ENCODE measurements at regions not wholly inside any gene's neighbourhood (a gene's known extent, or its start where the extent isn't known, plus 50 kb on each side); places are given as distances from the start of the nearest gene placed in this dataset.
"Not testable (repeated sequence)": the region's sequence is repeated elsewhere in the genome, so short reads cannot be mapped to it uniquely, and the experiment has no call there.

GRCh38 chr9:65416948-65417347 is 131.9 kb upstream of the FOXD4L5 start:
- WGBS = 79% methylated on average over 5 of the region's 7 CpGs
- H3K4me1 ChIP-seq (ENCODE audit: control insufficient read depth, insufficient read depth, low read depth, low read length); H4K8ac ChIP-seq (ENCODE audit: low read length); H3K4me2 ChIP-seq (ENCODE audit: low read length, poor library complexity, severe bottlenecking); H2AFZ ChIP-seq (ENCODE audit: low read depth, low read length); H3K27me3 ChIP-seq (ENCODE audit: control insufficient read depth in 1 of 2, insufficient read depth in 1 of 2, low read length in 2 of 2); H2BK12ac ChIP-seq (ENCODE audit: low read length in 2 of 2); H3K18ac ChIP-seq (ENCODE audit: low read depth in 1 of 2, low read length in 2 of 2); H3K9ac ChIP-seq (ENCODE audit: low read length); H4K91ac ChIP-seq (ENCODE audit: low read length); H3K36me3 ChIP-seq (ENCODE audit: control insufficient read depth in 1 of 2, insufficient read depth in 2 of 2, low read depth in 1 of 2, low read length in 2 of 2); H3K23ac ChIP-seq (ENCODE audit: low read length in 2 of 2); H3K4me3 ChIP-seq (ENCODE audit: insufficient read depth in 1 of 2, low read depth in 1 of 2, low read length in 2 of 2); H2BK15ac ChIP-seq (ENCODE audit: low read depth, poor library complexity, severe bottlenecking); H3K14ac ChIP-seq (ENCODE audit: low read length in 2 of 2); H2AK5ac ChIP-seq (ENCODE audit: low read length, severe bottlenecking); H2BK120ac ChIP-seq (ENCODE audit: low read depth, low read length); H3K79me1 ChIP-seq (replicated peaks; ENCODE audit: low read length, poor library complexity, severe bottlenecking); H3K9me3 ChIP-seq (ENCODE audit: control insufficient read depth, low read length); H3K4ac ChIP-seq (ENCODE audit: low read depth in 1 of 2, low read length in 2 of 2); DNase-seq; H2BK5ac ChIP-seq (ENCODE audit: low read depth, low read length, poor library complexity, severe bottlenecking); H3K27ac ChIP-seq (ENCODE audit: low read length, poor library complexity, severe bottlenecking): not testable (repeated sequence)

DNA sequence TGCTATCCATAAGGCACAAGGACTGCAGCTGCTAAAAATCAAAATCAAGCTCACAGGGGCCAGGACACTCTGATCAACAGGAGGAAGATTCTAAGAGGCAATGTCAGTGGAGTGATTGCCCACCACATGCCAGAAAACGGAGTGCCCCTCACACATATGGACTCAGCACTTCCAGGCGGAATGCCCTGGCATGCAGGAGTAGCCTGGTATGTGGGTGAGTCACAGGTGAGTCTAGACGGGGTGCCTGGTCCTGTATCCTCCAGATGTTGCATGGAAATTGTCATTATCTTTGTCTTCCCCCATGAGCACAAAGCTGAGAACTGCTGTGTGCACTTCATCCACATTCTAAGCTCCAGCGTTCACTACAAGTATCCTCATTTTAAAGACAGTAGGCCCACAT is 129.2 kb upstream of the FOXD4L5 start:
- not testable (repeated sequence) for H2BK12ac ChIP-seq (ENCODE audit: low read length in 2 of 2); H3K4me1 ChIP-seq (ENCODE audit: control insufficient read depth, insufficient read depth, low read depth, low read length); H4K91ac ChIP-seq (ENCODE audit: low read length); H3K27ac ChIP-seq (ENCODE audit: low read length, poor library complexity, severe bottlenecking); H4K8ac ChIP-seq (ENCODE audit: low read length); H2BK5ac ChIP-seq (ENCODE audit: low read depth, low read length, poor library complexity, severe bottlenecking); H3K36me3 ChIP-seq (ENCODE audit: control insufficient read depth in 1 of 2, insufficient read depth in 2 of 2, low read depth in 1 of 2, low read length in 2 of 2); DNase-seq; H3K79me1 ChIP-seq (replicated peaks; ENCODE audit: low read length, poor library complexity, severe bottlenecking); H2AFZ ChIP-seq (ENCODE audit: low read depth, low read length); H3K4me3 ChIP-seq (ENCODE audit: insufficient read depth in 1 of 2, low read depth in 1 of 2, low read length in 2 of 2); H3K18ac ChIP-seq (ENCODE audit: low read depth in 1 of 2, low read length in 2 of 2); H3K27me3 ChIP-seq (ENCODE audit: control insufficient read depth in 1 of 2, insufficient read depth in 1 of 2, low read length in 2 of 2); H3K9ac ChIP-seq (ENCODE audit: low read length); H3K23ac ChIP-seq (ENCODE audit: low read length in 2 of 2); H3K9me3 ChIP-seq (ENCODE audit: control insufficient read depth, low read length); H3K4me2 ChIP-seq (ENCODE audit: low read length, poor library complexity, severe bottlenecking); H2AK5ac ChIP-seq (ENCODE audit: low read length, severe bottlenecking); H2BK120ac ChIP-seq (ENCODE audit: low read depth, low read length); H2BK15ac ChIP-seq (ENCODE audit: low read depth, poor library complexity, severe bottlenecking); H3K14ac ChIP-seq (ENCODE audit: low read length in 2 of 2); H3K4ac ChIP-seq (ENCODE audit: low read depth in 1 of 2, low read length in 2 of 2)
- WGBS = 88% methylated on average over 2 of the region's 4 CpGs

- H3K27me3 ChIP-seq (ENCODE audit: control insufficient read depth in 1 of 2, insufficient read depth in 1 of 2, low read length in 2 of 2); H3K4me1 ChIP-seq (ENCODE audit: control insufficient read depth, insufficient read depth, low read depth, low read length); H3K4ac ChIP-seq (ENCODE audit: low read depth in 1 of 2, low read length in 2 of 2); DNase-seq; H2BK12ac ChIP-seq (ENCODE audit: low read length in 2 of 2); H3K23ac ChIP-seq (ENCODE audit: low read length in 2 of 2); H3K36me3 ChIP-seq (ENCODE audit: control insufficient read depth in 1 of 2, insufficient read depth in 2 of 2, low read depth in 1 of 2, low read length in 2 of 2); H3K4me3 ChIP-seq (ENCODE audit: insufficient read depth in 1 of 2, low read depth in 1 of 2, low read length in 2 of 2); H2AK5ac ChIP-seq (ENCODE audit: low read length, severe bottlenecking); H2BK5ac ChIP-seq (ENCODE audit: low read depth, low read length, poor library complexity, severe bottlenecking); H2AFZ ChIP-seq (ENCODE audit: low read depth, low read length); H2BK120ac ChIP-seq (ENCODE audit: low read depth, low read length); H3K18ac ChIP-seq (ENCODE audit: low read depth in 1 of 2, low read length in 2 of 2); H3K9ac ChIP-seq (ENCODE audit: low read length); H4K91ac ChIP-seq (ENCODE audit: low read length); H4K8ac ChIP-seq (ENCODE audit: low read length); H3K4me2 ChIP-seq (ENCODE audit: low read length, poor library complexity, severe bottlenecking); H3K27ac ChIP-seq (ENCODE audit: low read length, poor library complexity, severe bottlenecking); H3K14ac ChIP-seq (ENCODE audit: low read length in 2 of 2); H2BK15ac ChIP-seq (ENCODE audit: low read depth, poor library complexity, severe bottlenecking); H3K79me1 ChIP-seq (replicated peaks; ENCODE audit: low read length, poor library complexity, severe bottlenecking); H3K9me3 ChIP-seq (ENCODE audit: control insufficient read depth, low read length): not testable (repeated sequence)
- WGBS = 33% methylated on average over 1 of the region's 5 CpGs
These were observed 128.4 kb upstream of the FOXD4L5 start for GRCh38 chr9:65413371-65413770.

GRCh38 chr9:65411901-65412300 is 126.9 kb upstream of the FOXD4L5 start:
- no peak overlapping the region for H3K9ac ChIP-seq (ENCODE audit: low read length)
- H3K23ac ChIP-seq (ENCODE audit: low read length in 2 of 2) = no peak overlapping the region
- 76% methylated on average over 4 of the region's 8 CpGs for WGBS
- no peak overlapping the region for H2BK12ac ChIP-seq (ENCODE audit: low read length in 2 of 2)
- no peak overlapping the region for H4K91ac ChIP-seq (ENCODE audit: low read length)
- no peak overlapping the region for H2AFZ ChIP-seq (ENCODE audit: low read depth, low read length)
- no peak overlapping the region for H3K4ac ChIP-seq (ENCODE audit: low read depth in 1 of 2, low read length in 2 of 2)
- no peak overlapping the region for H3K4me2 ChIP-seq (ENCODE audit: low read length, poor library complexity, severe bottlenecking)
- no peak overlapping the region for H3K27ac ChIP-seq (ENCODE audit: low read length, poor library complexity, severe bottlenecking)
- no peak overlapping the region for H3K4me3 ChIP-seq (ENCODE audit: insufficient read depth in 1 of 2, low read depth in 1 of 2, low read length in 2 of 2)
- H3K18ac ChIP-seq (ENCODE audit: low read depth in 1 of 2, low read length in 2 of 2) = no peak overlapping the region
- no peaks in the 10 kb centered on the region for H3K9me3 ChIP-seq (ENCODE audit: control insufficient read depth, low read length)
- no peaks in the 10 kb centered on the region for H3K79me1 ChIP-seq (replicated peaks; ENCODE audit: low read length, poor library complexity, severe bottlenecking)
- no peak overlapping the region for H2BK5ac ChIP-seq (ENCODE audit: low read depth, low read length, poor library complexity, severe bottlenecking)
- no peak overlapping the region for H2BK15ac ChIP-seq (ENCODE audit: low read depth, poor library complexity, severe bottlenecking)
- H4K8ac ChIP-seq (ENCODE audit: low read length) = no peak overlapping the region
- H3K14ac ChIP-seq (ENCODE audit: low read length in 2 of 2) = no peak overlapping the region
- no peak for DNase-seq
- no peaks in the 10 kb centered on the region for H3K27me3 ChIP-seq (ENCODE audit: control insufficient read depth in 1 of 2, insufficient read depth in 1 of 2, low read length in 2 of 2)
- H3K36me3 ChIP-seq (ENCODE audit: control insufficient read depth in 1 of 2, insufficient read depth in 2 of 2, low read depth in 1 of 2, low read length in 2 of 2) = no peaks in the 10 kb centered on the region
- no peak overlapping the region for H2BK120ac ChIP-seq (ENCODE audit: low read depth, low read length)
- H2AK5ac ChIP-seq (ENCODE audit: low read length, severe bottlenecking) = no peak overlapping the region
- H3K4me1 ChIP-seq (ENCODE audit: control insufficient read depth, insufficient read depth, low read depth, low read length) = no peaks in the 10 kb centered on the region
